GM18519 (cell line): ENCODE measurements at regions not wholly inside any gene's neighbourhood (a gene's known extent, or its start where the extent isn't known, plus 50 kb on each side); places are given as distances from the start of the nearest gene placed in this dataset.

Experiments
- ATAC-seq: cut with Tn5 transposase; IDR thresholded peaks from one replicate; pipeline ENCODE4 v1.9.1; 2021; ENCODE audit warnings: mild to moderate bottlenecking, moderate library complexity; ENCODE audit not compliant: unreplicated experiment, low FRiP score

GRCh38 chr2:6671913-6672312 is 193.8 kb downstream of the CMPK2 start:
- no peak for ATAC-seq

DNA sequence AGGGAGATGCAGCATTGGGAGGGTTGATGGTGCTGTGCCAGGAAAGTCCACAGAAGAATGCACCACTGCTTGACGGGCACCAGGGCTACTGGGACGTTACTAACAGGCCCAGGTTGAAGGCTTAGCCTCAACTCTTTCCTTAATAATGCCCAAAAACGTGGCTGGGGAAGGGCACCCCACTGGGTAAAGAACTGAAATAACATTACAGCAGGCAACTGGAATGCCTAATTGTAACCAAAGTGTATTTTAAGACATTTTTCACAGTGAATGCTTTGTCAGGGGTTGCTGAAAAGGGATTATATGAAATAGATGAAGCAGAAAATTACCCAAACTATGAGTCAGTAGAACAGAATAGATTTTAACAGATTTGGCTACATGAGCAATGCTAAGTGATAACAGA is 191.3 kb downstream of the CMPK2 start:
- no peak for ATAC-seq

DNA sequence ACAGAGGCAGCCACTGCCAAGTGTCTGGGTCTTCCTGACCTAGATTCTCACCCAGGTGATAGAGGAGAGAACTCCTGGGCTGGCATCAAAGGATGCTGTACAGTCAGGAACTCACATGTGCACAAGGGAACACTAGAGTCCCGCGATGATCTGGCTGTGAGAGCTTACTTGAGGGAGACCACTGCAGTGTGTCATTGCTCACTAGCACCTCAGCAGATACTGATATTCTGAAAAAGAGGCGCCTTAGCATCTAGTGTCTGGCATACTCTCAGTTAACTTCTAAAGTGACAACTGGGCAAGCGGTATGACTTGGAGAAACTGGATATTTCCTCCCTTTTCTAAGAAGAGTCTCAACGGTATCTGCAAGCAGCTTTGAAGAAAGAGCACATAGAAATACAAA is 189.9 kb downstream of the CMPK2 start:
- no peak for ATAC-seq

DNA sequence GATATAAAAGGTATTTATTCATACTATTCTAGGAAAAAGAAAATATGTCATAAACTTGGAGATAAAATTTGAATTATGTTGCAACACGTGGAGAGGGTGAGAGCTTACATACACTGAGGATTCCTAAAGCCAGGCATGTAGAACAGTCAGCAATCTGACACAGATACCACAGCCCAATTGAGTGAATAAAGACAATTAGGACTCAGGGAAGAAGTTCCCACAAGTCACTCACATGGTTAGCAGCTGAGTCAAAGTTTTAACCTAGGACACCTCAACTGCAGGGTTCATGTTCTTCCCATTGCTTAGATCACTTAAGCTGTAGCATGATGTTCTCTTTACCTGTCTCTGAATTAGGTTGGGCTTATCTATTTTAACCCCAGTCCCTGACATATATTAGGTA is 189.5 kb downstream of the CMPK2 start:
- ATAC-seq: no peak

DNA sequence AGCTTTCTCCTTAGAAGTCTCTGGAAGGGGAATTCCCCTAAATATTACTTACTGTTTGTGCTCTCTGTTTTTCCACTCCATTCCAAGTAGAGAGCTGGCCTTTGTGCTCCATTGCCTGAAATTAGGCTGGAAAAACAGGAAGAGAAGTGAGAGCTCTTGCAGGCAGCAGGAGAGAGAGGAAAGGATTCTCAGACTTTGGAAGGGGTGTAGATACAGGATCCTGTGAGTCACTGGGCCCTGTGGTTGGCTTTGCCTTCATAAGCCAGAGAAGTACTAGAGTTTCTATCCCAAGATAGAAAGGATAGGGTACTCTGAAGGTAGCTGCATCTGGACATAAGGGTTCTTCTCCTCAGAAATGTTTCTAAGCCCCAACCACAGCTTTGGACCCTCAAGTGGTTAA is 188.9 kb downstream of the CMPK2 start:
- ATAC-seq: no peak

DNA sequence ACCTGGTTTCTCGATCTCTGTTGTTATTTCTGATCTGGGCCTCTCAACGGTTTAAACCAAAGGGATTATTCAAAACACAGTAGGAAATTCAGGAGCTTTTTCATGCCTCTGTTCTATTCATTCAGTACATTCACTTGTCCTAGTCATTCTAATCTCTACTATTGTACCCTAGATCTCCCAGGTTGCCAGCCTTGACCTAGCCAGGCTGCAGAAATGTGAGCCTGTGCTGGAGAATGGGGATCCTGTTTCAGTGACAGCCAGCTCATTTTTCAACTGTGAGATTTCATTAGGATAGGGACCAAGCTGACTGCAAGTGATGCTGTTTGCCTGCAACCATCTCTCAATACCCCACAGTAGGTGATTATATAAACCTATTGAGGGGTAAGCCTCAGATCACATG is 186.2 kb downstream of the CMPK2 start:
- no peak for ATAC-seq

GRCh38 chr2:6683516-6683915 is 182.2 kb downstream of the CMPK2 start:
- ATAC-seq: no peak

DNA sequence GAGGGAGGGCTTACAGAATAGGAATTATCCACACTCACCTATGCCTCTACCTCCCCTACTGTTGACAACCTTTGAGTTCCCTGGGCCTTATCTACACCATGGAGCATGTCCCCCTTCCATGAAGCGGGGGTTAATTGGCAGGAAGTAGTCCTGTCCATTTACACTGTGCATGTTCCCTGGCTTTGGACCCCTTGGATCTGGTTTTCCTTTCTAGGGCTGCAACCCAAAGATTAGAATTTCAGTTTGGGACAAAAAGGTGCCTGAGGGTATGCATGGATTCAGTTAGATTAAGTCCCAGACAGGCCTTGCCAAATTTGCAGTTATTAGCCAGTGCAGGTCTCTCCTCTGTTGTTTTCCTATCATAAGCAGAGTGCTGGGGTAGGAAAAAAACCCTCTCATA is 180.3 kb downstream of the CMPK2 start:
- no peak for ATAC-seq

DNA sequence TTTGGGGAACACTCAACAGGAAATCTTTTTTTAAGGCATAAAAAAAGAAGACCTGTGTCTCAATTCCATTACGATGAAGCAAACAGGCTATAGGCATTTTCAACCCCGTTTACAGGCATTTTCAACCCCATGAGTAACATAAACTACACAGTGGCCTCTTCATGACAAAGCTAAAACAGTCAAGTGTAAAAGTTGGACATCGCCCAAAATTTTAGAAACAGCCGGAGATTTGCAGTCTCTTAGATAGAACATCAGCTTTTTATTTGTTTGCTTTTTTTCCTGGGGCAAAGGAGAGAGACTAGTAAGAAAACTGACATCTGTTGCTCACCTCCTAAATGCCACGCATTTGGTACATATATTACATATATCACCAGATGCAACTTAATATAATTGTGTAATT is 173.7 kb downstream of the CMPK2 start:
- no peak for ATAC-seq

DNA sequence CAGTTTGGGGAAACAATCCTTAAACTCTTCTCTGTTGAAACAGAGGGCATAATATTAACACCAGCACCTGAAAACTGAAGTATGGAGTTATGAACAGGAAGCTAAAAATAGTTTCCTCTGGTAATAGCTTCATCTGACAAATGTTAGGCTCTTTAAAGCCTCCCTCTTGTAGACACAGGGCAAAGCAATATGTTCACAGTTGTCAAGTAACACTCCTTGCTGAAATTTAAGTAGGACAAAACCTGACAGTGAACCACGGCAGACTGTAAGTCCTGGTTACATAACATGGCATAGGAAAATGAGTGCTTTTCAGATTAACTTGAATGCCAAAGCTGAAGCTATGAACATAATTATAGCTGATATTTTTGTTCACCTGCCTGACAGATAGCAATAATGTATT is 172.9 kb downstream of the CMPK2 start:
- ATAC-seq: no peak

GRCh38 chr2:6694555-6694954 is 171.2 kb downstream of the CMPK2 start:
- ATAC-seq: no peak

GRCh38 chr2:6700335-6700734 is 165.4 kb downstream of the CMPK2 start:
- ATAC-seq: no peak

DNA sequence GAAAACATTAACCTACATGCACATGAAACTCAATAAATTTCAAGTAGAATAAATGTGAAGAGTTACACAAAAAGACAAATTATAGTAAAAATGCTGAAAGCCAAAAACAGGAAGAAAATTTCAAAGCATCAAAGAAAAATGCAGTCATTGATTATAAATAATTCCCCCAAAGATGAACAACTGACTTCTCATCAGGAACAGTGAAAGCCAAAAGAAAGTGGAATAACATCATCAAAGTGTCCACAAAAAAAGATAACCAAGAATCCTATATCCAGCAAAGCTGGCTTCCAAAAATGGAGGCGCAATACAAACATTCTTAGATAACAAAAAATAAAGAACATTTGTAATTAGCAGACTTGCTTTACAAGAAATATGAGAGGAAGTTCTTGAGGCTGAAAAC is 161.6 kb downstream of the CMPK2 start:
- no peak for ATAC-seq

DNA sequence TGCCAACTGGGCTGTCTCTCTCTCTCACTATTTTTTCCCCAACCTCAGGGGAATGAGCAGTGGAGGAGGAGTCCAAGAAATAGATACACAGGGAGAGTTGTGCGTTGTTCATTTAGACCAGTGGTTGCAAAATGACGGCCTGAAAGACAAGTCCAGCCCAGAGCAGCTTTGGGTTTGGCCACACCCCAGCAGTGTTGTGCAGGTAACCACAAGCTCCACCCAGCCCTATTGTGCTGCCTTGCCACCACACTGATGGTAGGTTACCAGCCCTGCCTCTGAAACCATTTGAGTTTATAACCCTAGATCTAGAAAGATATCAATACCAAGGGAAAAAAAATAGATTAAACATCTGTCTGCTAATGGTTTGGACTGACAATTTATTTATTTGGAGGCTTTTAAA is 144.3 kb downstream of the CMPK2 start:
- ATAC-seq: no peak

DNA sequence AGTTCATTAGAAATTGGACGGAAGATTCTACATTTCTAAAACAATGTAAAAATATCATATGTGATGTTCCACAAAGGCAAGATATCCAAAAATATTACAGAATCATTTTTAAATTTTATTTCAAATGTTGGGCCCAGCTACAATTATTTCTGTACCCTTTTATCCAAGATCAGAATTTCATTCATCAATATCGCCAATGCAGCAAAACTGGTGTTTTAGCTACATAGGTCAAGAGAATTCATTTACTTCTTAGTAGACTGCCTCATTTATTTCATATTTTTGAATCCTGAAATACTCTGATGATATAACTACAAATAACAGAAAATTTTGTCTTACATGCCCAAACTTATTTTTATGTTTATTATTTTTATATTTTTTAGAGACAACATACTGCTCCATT is 143.1 kb downstream of the CMPK2 start:
- no peak for ATAC-seq

DNA sequence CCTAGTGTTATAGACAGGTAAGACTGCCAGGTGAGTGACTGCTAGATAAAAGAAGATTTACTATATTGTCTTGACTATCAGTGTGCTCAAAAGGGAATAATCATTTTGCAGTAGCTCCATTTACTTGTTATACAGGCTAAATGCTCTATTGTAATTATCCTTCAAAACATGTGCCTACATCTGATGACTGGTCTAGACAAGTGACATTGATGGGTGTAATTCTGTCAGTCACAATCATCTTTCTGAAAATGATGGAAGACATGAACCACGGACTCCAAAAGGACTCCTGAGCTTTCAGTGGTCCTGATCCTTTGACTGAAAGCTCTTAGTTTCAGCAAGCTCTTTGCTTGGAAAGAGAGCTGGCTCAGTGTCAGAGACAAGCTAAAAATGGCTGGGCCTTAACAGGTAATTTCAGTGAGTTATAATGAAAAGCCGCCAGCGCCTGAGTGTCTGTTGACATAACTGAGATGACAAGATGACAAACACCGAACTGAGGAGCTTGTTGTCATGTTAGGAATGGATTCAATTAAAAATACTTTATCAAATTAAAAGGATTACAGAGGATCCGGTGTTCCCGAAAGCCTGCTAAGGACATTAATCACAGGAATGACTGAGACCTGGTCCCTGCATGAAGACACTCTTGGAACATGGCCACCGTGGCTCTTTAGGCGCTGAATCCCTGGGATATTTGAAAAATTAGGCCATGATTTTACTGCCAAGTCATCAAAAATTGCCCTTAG is 141.7 kb downstream of the CMPK2 start:
- no peak for ATAC-seq

- no peak for ATAC-seq
Observed at GRCh38 chr2:6724605-6725140, 141.0 kb downstream of the CMPK2 start.

DNA sequence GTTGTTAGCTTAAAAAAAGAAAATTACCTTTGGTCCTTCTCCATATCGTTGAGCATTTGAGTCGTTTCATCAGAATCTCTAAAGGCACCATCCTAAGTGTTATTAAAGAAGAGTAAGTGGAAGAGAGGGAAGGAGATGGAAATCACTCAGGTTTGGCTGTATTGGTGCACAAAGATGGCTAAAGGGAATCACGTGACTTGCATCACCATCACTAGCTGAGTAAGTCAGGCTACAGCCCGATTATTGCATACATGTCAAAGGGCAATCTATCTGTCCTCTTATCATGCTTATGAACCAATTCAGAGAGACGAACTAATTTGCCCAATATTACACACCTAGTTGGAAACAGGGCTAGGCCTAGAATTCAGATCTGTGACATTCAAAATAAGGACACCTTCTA is 137.6 kb downstream of the CMPK2 start:
- no peak for ATAC-seq

DNA sequence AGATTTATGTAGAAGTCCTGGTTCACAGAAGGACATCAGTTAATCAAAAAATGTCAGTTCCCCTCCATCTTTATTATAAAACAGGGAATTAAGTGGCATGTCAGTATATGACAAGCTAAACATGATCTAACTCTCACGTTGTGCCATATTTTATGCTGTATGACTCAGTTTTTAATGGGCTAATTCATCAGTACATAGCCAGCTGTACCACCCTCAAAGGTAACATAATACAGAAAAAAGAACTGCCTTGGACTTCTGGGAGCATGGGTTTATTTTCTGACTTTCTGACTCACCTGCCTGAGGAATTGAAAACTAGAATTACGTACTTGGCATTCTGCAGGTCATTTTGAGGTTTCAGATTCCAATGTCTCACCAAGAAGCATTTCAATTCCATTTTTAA is 135.7 kb downstream of the CMPK2 start:
- ATAC-seq: no peak

- ATAC-seq: no peak
Observed at GRCh38 chr2:6730649-6731532, 134.8 kb downstream of the CMPK2 start.

DNA sequence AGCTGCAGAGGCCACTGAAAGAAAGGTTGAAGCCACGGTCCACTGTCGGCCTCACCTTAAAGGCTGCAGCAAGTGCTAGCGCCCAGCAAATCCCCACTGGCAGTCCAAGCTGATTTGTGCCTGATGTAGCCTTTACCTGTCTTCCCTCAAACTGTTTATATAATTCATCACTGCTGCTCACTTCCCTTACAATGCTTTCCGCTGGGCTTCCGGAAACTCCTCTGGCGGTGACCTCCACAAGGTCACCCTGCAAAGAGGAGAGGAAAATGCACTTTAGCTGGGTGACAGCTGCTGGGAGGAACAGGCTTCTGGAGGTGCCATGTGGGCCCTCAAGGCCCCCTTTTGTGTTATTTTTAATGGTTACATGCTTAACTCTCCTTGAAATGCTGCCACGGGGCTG is 126.2 kb downstream of the CMPK2 start:
- ATAC-seq: no peak

GRCh38 chr2:6741229-6741628 is 124.5 kb downstream of the CMPK2 start:
- no peak for ATAC-seq
